A673 (cell line): ENCODE measurements at regions not wholly inside any gene's neighbourhood (a gene's known extent, or its start where the extent isn't known, plus 50 kb on each side); places are given as distances from the start of the nearest gene placed in this dataset.

Experiments
- BruUV-seq: library from RNA; stranded (reverse); fragments of 400-500 nt; replicated peaks from 2 replicates; lab custom pipeline; 2021; lab: Mats Ljungman, UMichigan
- CTCF ChIA-PET: fragments of 300-600 bp; sonication (Branson Sonifier 250); formaldehyde crosslinking; loops from one replicate; lab custom pipeline; 2022; ENCODE audit warnings: antibody characterized with exemption; lab: Charles Lee
- POLR2A ChIA-PET: fragments of 300-600 bp; sonication (Branson Sonifier 250); formaldehyde crosslinking; loops from one replicate; lab custom pipeline; 2022; ENCODE audit warnings: antibody characterized with exemption; ENCODE audit not compliant: low non-redundant PET; lab: Charles Lee
- DNase-seq: peaks from one replicate; pipeline ENCODE4 v3.0.0-alpha.2; 2015; ENCODE audit warnings: low spot score
- H3K27ac ChIP-seq: fragments of 200-600 bp; sonication (generic); 2 replicates; pipeline ENCODE4 v1.5.1; 2016; ENCODE audit warnings: mixed run types, low read depth, mild to moderate bottlenecking, mixed read lengths, antibody characterized with exemption, low read length; ENCODE audit not compliant: poor library complexity, severe bottlenecking
- H3K27me3 ChIP-seq: fragments of 200-600 bp; sonication (generic); replicated peaks from 2 replicates; pipeline ENCODE4 v1.6.1; 2017; ENCODE audit warnings: mixed run types, low read depth, mild to moderate bottlenecking, mixed read lengths, antibody characterized with exemption, low read length; ENCODE audit not compliant: insufficient read depth, poor library complexity
- H3K36me3 ChIP-seq: fragments of 200-600 bp; sonication (generic); 2 replicates; pipeline ENCODE4 v1.6.1; 2016; ENCODE audit warnings: mixed run types, mild to moderate bottlenecking, mixed read lengths, antibody characterized with exemption, low read length; ENCODE audit not compliant: insufficient read depth, poor library complexity, severe bottlenecking
- H3K4me1 ChIP-seq: fragments of 200-600 bp; sonication (generic); 2 replicates; pipeline ENCODE4 v1.6.1; 2017; ENCODE audit warnings: mixed run types, mild to moderate bottlenecking, mixed read lengths, antibody characterized with exemption, low read length; ENCODE audit not compliant: insufficient read depth, poor library complexity, severe bottlenecking
- H3K4me3 ChIP-seq: fragments of 200-600 bp; sonication (generic); 2 replicates; pipeline ENCODE4 v1.5.1; 2016; ENCODE audit warnings: low read depth, mixed run types, mild to moderate bottlenecking, mixed read lengths, low read length; ENCODE audit not compliant: poor library complexity, severe bottlenecking
- H3K9me3 ChIP-seq: fragments of 200-600 bp; sonication (generic); 2 replicates; pipeline ENCODE4 v1.6.1; 2016; ENCODE audit warnings: mixed run types, low read depth, mild to moderate bottlenecking, mixed read lengths, antibody characterized with exemption, low read length; ENCODE audit not compliant: poor library complexity, severe bottlenecking
- CTCF ChIP-seq: fragments of 300-800, 200-600 bp; sonication (generic); conservative IDR thresholded peaks from 2 replicates; pipeline ENCODE4 v1.5.1; 2017; ENCODE audit warnings: low read depth, mild to moderate bottlenecking, antibody characterized with exemption, low read length, moderate library complexity, mixed read lengths
- EZH2 ChIP-seq: fragments of 200-600 bp; sonication (generic); IDR thresholded peaks from 2 replicates; pipeline ENCODE4 v1.6.1; 2017; ENCODE audit warnings: borderline replicate concordance, low read depth, mild to moderate bottlenecking, mixed read lengths, antibody characterized with exemption, low read length; ENCODE audit not compliant: poor library complexity, severe bottlenecking
- intact Hi-C: fragments of 100-400 bp; cut with micrococcal nuclease; formaldehyde crosslinking; loops from one replicate; pipeline ENCODE4 v1.10.0; 2022; ENCODE audit not compliant: unreplicated experiment

- Histone ChIP-seq H3K4me3 (no peak overlapping the region), H3K27ac (no peak overlapping the region), H3K4me1 (peaks cover 4% of the 10 kb centered on the region), H3K27me3 (no peaks in the 10 kb centered on the region), H3K36me3 (no peaks in the 10 kb centered on the region), H3K9me3 (no peaks in the 10 kb centered on the region)
- ChIA-PET POLR2A (no interaction called here), CTCF (no interaction called here)
- intact Hi-C loops: no loop called here
- no peak for DNase-seq
- BruUV-seq: no TSS peak
- TF ChIP-seq CTCF (no peak), EZH2 (no peak)
Measured at GRCh38 chr13:39250440-39250839, 212.2 kb downstream of the NHLRC3 start.

- BruUV-seq: no TSS peak
- no peaks in the 10 kb centered on the region for H3K9me3 ChIP-seq
- no peaks in the 10 kb centered on the region for H3K27me3 ChIP-seq
- intact Hi-C loops: no loop called here
- no peak overlapping the region for H3K27ac ChIP-seq
- no peaks in the 10 kb centered on the region for H3K4me1 ChIP-seq
- no peaks in the 10 kb centered on the region for H3K36me3 ChIP-seq
- no peak for DNase-seq
- no peak overlapping the region for H3K4me3 ChIP-seq
- POLR2A ChIA-PET: no interaction called here
- TF ChIP-seq CTCF: no peak
- no peak for TF ChIP-seq EZH2
- CTCF ChIA-PET: no interaction called here
Measured at GRCh38 chr13:39251340-39251739, 213.1 kb downstream of the NHLRC3 start.

GRCh38 chr13:39253774-39254173 is 215.5 kb downstream of the NHLRC3 start:
- DNase-seq: peak; percentile 46
- ChIA-PET CTCF (no interaction called here), POLR2A (no interaction called here)
- H3K27me3 ChIP-seq: no peaks in the 10 kb centered on the region
- intact Hi-C loops: no loop called here
- BruUV-seq: no TSS peak
- no peak overlapping the region for H3K27ac ChIP-seq
- H3K36me3 ChIP-seq: no peaks in the 10 kb centered on the region
- no peaks in the 10 kb centered on the region for H3K4me1 ChIP-seq
- no peak overlapping the region for H3K4me3 ChIP-seq
- no peaks in the 10 kb centered on the region for H3K9me3 ChIP-seq
- TF ChIP-seq CTCF: no peak
- TF ChIP-seq EZH2: no peak
